ENCODE measurements at regions not wholly inside any gene's neighbourhood (a gene's known extent, or its start where the extent isn't known, plus 50 kb on each side); places are given as distances from the start of the nearest gene placed in this dataset.

DNA sequence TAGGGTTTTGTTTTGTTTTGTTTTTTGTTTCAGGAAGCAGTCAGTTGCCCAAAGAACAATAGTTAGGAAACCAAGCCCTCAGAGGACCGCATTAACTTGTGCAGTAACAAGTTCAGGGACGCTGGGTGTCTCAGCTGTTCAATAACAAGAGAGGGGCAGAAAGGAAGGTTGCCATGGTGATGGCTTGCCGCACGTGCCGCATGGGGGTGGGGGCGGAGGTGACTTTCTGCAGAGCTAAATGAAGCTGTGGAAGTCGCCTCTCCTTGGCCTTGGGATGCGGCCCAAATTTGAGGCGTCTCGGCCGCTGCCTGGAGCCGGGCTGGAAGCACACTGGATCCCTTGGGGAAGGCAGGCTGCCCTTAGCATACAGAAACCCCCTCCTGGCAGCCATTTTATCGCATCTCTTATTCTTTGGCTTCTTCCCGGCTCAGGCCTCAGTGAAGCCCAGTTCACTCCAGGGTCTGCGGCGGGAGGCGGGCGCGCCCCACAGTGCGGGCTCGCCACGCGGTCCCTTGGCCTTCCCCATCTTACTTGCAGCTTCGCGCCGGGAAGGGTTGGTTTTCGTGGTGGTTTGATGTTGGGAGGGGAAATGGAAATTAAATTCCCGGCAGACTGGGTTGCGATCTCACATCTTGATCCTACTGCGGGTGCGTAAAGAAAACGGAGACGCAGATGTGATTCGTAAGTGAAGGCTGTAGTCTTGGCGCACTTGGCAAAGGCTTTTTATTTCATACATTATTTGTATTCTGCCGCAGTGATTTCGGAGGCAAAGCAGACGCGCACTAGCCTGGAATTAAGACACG lies 94.3 kb downstream of the SLC17A6 start:
- H3K27me3 Mint-ChIP-seq = peaks cover 19% of the 10 kb centered on the region
- no peaks in the 10 kb centered on the region for H4K20me1 ChIP-seq (ENCODE audit: control insufficient read depth, insufficient read depth, low read length, poor library complexity, severe bottlenecking)
- intact Hi-C loops (cut with micrococcal nuclease) = no loop called here
- no peaks in the 10 kb centered on the region for H3K79me2 ChIP-seq (ENCODE audit: control insufficient read depth, insufficient read depth, low read length)
- no peak overlapping the region for H3K4me3 ChIP-seq (ENCODE audit: control extremely low read depth in 1 of 5, extremely low read depth in 1 of 5, insufficient read depth in 1 of 5, low read depth in 2 of 5, low read length in 4 of 5)
- DNase-seq = no peak
- H3K4me1 ChIP-seq (ENCODE audit: control insufficient read depth in 2 of 2, insufficient read depth in 2 of 2, low read length in 2 of 2) = peaks cover 0 to 4% of the 10 kb centered on the region in 2 donors
- peaks cover 0 to 5% (median 0%) of the 10 kb centered on the region in 3 donors for H3K9me3 ChIP-seq (ENCODE audit: control extremely low read depth in 1 of 3, control insufficient read depth in 2 of 3, insufficient read depth in 1 of 3, low read length in 2 of 3)
- no peaks in the 10 kb centered on the region for H3K36me3 ChIP-seq (replicated peaks in 1 of 2; ENCODE audit: control extremely low read depth in 1 of 2, control insufficient read depth in 1 of 2, extremely low read depth in 1 of 2, insufficient read depth in 2 of 2, low read length in 1 of 2)
- H3K4me3 Mint-ChIP-seq = peak overlapping the region; percentile 44
- no peak overlapping the region for H3K9ac ChIP-seq (ENCODE audit: low read length)
- no peak overlapping the region for H3K27ac Mint-ChIP-seq
- TF ChIP-seq CTCF (IDR thresholded peaks at IDR 0.05) (no peak), EZH2 (IDR thresholded peaks at IDR 0.05; ENCODE audit: borderline replicate concordance, insufficient read depth, low read depth, low read length, poor library complexity, severe bottlenecking) (no peak)
- 19% methylated on average over 28 of the region's 40 CpGs for WGBS (ENCODE audit: insufficient coverage)
- peaks cover 10% of the 10 kb centered on the region for H3K4me1 Mint-ChIP-seq
- H3K4me2 ChIP-seq (replicated peaks; ENCODE audit: low read depth, low read length, poor library complexity, severe bottlenecking) = peak overlapping the region; percentile 37
- ATAC-seq (ENCODE audit: low read depth) = no peak
- peak overlapping the region; percentile 25 for H2AFZ ChIP-seq (ENCODE audit: insufficient read depth, low read depth, low read length, poor library complexity, severe bottlenecking)
- H3K27me3 ChIP-seq (replicated peaks in 1 of 4; ENCODE audit: control extremely low read depth in 1 of 4, control insufficient read depth in 3 of 4, insufficient read depth in 4 of 4, low read length in 3 of 4) = peaks cover 0 to 13% (median 3%) of the 10 kb centered on the region in 4 experiments
- POLR2A ChIA-PET = no interaction called here
- CTCF ChIA-PET = no interaction called here
- no peak overlapping the region for H3K27ac ChIP-seq (ENCODE audit: low read length in 2 of 2)
- peaks cover 3% of the 10 kb centered on the region for H3K9me3 Mint-ChIP-seq (ENCODE audit: insufficient read depth)

- Histone ChIP-seq H3K9ac (ENCODE audit: low read length) (no peak overlapping the region), H3K9me3 (ENCODE audit: control extremely low read depth in 1 of 3, control insufficient read depth in 2 of 3, insufficient read depth in 1 of 3, low read length in 2 of 3) (peaks cover 0 to 5% (median 0%) of the 10 kb centered on the region in 3 donors), H3K36me3 (replicated peaks in 1 of 2; ENCODE audit: control extremely low read depth in 1 of 2, control insufficient read depth in 1 of 2, extremely low read depth in 1 of 2, insufficient read depth in 2 of 2, low read length in 1 of 2) (no peaks in the 10 kb centered on the region), H3K79me2 (ENCODE audit: control insufficient read depth, insufficient read depth, low read length) (no peaks in the 10 kb centered on the region), H3K27ac (ENCODE audit: low read length in 2 of 2) (no peak overlapping the region), H3K27me3 (replicated peaks in 1 of 4; ENCODE audit: control extremely low read depth in 1 of 4, control insufficient read depth in 3 of 4, insufficient read depth in 4 of 4, low read length in 3 of 4) (peaks cover 0 to 13% (median 3%) of the 10 kb centered on the region in 4 experiments), H4K20me1 (ENCODE audit: control insufficient read depth, insufficient read depth, low read length, poor library complexity, severe bottlenecking) (no peaks in the 10 kb centered on the region), H3K4me1 (ENCODE audit: control insufficient read depth in 2 of 2, insufficient read depth in 2 of 2, low read length in 2 of 2) (peaks cover 0 to 4% of the 10 kb centered on the region in 2 donors), H3K4me3 (ENCODE audit: control extremely low read depth in 1 of 5, extremely low read depth in 1 of 5, insufficient read depth in 1 of 5, low read depth in 2 of 5, low read length in 4 of 5) (no peak overlapping the region), H3K4me2 (replicated peaks; ENCODE audit: low read depth, low read length, poor library complexity, severe bottlenecking) (no peak overlapping the region), H2AFZ (ENCODE audit: insufficient read depth, low read depth, low read length, poor library complexity, severe bottlenecking) (no peak overlapping the region)
- no peak for TF ChIP-seq CTCF (IDR thresholded peaks at IDR 0.05)
- no peak for TF ChIP-seq EZH2 (IDR thresholded peaks at IDR 0.05; ENCODE audit: borderline replicate concordance, insufficient read depth, low read depth, low read length, poor library complexity, severe bottlenecking)
- intact Hi-C loops (cut with micrococcal nuclease) = no loop called here
- peaks cover 10% of the 10 kb centered on the region for H3K4me1 Mint-ChIP-seq
- 93% methylated on average over 3 of the region's 3 CpGs for WGBS (ENCODE audit: insufficient coverage)
- H3K4me3 Mint-ChIP-seq = no peak overlapping the region
- ChIA-PET POLR2A (no interaction called here), CTCF (no interaction called here)
- H3K27ac Mint-ChIP-seq = no peak overlapping the region
- H3K9me3 Mint-ChIP-seq (ENCODE audit: insufficient read depth) = peaks cover 3% of the 10 kb centered on the region
- ATAC-seq (ENCODE audit: low read depth) (no peak), DNase-seq (no peak)
- H3K27me3 Mint-ChIP-seq = peaks cover 19% of the 10 kb centered on the region
Observed at GRCh38 chr11:22431106-22431505, 92.9 kb downstream of the SLC17A6 start.

Data from B cell (primary cell).